GM21529 (cell line): ENCODE measurements at regions not wholly inside any gene's neighbourhood (a gene's known extent, or its start where the extent isn't known, plus 50 kb on each side); places are given as distances from the start of the nearest gene placed in this dataset.

Source experiments
- ATAC-seq: cut with Tn5 transposase; IDR thresholded peaks from one replicate; pipeline ENCODE4 v1.9.1; 2021; ENCODE audit not compliant: unreplicated experiment

DNA sequence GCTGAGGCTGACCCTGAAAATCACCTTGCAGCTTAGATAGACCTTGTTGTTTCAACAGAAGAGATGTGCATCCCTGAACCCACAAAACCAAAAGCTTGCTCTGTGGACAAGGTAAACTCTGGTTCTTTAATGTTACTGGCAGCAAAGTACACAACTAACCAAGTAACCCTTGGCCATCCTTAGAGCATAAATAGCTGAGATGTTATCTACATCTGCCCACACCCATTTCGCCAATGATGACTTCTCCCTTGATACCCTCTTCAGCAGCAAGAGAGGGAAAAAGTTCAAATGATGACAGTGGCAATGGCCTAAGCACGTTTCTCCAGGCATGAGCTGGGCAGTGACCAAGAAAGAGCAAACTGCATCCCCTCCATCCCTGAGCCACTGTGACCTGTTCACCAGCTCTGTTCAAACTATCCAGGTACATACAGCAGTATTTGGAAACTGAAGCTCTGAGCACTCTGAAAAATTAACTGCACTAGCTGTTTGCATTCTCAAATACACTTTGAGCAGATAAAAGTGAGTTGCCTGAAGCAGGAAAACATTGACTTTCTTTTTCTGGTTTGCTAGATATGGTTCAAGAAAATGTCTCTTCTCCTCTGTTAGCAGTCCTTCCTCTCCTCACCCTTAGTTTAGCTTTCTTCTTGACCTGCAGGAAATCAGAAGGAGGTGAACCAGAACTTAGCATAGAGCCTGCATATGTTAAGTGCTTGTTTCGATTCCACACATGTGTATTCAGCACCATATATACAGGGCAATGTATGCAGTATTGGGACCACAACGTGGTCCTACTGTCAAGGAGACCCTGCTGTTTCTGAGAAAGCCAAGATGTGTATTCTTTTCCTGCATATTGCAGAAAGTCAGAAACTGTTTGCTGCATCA, 231.7 kb downstream of the FOXO1 start:
- ATAC-seq: no peak

DNA sequence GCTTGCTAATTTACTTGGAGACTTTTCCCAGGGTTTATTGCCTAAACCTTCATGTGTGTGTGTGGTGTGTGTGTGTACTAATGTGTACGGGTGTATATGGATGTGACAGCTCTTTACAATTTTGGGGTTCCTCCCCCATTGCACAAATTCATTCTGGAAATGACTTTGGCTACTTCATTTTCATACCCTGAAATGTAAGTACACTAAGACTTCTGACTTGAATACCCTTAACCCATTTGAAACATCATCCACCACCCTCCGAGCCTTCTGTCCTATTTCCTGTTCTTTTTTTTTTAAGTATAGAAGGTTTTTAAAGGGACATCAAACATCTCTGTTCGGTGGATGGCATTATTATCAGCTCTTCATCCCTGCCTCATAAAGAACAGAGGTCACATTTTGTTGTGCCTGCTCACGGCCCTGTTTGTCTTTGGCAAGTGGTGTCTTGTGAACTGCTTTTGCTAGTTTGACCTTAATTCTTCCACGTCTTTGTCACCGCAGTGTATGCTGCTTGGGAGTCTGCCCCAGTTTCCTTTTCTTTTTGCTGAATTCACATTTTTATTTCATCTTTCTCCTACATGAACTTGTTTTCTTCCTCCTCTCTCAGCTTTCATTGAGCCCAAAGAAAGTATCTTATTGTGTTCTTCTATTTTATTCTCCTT, 228.3 kb downstream of the FOXO1 start:
- no peak for ATAC-seq

DNA sequence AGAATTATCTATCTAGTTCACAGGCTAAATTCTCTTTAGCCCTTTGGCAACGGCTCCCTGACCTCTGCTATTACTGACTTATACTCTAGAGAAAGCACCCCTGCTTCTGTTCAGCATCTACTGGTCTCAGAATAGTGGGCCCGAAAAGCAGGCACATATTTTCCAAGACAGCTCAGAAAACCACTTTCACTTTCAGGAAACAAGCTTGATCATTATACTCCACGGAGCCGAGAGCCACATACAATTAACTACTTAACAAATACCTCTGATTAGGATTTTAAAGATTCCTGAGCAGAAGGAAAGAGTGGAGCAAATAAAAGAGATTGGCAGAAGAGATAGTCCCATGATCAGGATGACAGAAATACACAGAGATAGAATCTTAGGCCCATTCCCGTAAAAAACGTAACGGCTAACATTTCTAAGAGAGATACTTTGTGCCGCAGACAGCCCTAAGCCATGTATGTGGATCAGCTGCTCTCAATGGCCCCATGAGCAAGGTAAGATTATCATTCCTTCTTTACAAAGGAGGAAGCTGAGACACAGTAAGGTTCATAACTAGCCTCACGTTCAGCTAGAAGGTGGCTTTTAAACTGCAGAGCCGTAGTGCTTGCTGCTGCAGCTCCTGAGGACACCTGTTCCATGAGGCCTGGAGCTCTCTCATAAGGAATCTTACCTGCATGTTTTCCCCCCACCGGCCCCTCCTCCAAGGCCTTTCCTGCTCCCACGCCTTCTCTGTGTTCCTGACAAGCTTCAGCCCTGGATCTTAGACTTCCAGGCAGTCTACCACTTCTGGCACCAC, 227.2 kb downstream of the FOXO1 start:
- ATAC-seq: no peak

DNA sequence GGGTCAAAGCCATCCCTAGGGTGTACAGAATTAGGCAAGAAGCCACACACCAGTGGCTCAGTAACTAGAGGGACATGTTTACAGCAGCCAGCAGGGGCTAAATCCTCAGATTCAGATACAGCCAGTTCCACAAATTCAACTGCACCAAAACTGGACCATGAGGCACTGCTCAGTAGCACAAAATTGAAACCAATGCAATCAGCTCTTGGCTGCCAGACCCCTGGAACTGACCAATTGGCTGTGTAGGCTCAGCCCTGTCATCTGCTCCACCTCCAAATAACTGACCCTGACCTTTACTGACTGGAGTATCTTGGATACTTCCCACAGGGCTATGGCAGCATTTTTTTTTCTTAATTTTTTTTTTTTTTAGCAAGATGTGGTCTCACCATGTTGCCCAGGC, 226.5 kb downstream of the FOXO1 start:
- ATAC-seq: no peak

DNA sequence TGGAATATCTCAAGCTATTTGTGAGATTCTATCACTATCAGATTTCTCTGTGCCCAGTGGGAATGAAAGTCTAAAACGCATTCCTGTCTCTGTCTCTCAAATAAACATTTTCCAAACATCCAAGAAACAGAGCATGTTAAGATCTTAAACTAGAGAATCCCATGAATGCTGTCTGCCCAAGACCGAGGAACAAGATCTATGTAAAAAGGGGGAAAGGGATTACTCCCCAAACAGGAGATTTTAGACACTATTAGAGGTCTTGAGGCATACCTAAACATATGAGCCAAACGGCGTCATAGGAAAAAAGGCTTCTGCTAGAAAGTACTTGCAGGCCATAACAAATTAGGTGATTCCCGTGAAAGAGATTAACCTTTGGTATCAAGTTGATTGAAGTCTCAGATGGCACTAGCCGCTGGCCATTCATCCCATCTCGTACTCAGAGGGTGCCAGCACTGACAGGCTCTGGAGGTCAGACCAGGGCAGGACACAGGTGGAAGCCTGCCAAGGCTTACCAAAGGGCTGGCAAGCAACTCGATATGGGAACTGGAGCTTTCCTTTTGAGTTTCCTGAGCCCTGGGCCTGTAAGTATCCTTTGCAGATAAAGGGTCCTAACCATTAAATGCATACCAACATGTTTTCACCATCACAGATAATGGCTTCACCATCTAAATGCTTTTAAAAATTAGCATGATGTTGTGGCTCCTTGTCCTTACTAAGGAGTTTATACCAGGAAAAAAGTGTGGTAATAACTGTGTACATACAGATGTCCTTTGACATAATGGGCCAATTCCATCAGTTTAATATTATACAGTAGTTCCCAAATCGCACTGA, 225.2 kb downstream of the FOXO1 start:
- ATAC-seq: no peak

GRCh38 chr13:40442231-40442630, 224.2 kb downstream of the FOXO1 start:
- no peak for ATAC-seq

DNA sequence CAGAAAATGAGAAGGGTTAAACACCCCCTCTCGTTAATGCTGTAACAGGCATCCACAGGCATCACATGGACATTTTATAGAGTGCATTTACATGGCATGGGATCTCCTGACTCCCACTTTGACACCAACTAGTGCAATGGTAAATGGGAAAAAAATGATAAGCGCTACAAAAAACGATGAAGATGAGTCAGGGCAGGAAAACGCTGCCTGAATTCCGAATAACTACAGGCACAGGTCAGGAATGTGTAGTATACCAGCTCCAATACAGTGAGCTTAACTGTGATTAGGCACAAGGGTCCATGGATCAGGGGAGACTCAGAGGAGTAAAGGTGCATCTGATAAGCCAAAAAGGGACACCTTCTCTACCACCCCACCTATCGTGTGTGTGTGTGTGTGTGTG, 223.6 kb downstream of the FOXO1 start:
- no peak for ATAC-seq

GRCh38 chr13:40444241-40444640, 222.2 kb downstream of the FOXO1 start:
- no peak for ATAC-seq

DNA sequence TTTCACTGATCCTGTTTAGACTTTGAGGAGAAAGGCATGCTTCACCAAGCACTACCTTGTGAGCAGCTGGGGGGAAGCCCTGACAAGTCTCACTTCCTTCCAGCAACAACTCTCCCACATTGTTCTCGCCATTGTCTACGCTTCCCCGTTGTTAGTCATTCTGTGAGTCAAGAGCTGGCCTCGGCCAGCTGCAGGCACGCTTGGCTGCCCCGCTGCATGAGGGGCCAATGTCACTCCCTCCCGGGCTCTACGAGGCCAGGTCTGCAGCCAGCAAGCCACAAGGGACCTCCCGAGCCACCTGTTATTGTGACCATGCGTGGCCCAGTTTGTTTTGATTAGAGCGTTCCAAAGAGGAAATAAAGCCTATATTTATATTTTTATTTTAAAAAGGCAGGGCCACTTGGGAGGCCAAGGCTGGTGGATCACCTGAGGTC, 220.9 kb downstream of the FOXO1 start:
- peak; percentile 97 for ATAC-seq

GRCh38 chr13:40446365-40446764, 220.1 kb downstream of the FOXO1 start:
- no peak for ATAC-seq

DNA sequence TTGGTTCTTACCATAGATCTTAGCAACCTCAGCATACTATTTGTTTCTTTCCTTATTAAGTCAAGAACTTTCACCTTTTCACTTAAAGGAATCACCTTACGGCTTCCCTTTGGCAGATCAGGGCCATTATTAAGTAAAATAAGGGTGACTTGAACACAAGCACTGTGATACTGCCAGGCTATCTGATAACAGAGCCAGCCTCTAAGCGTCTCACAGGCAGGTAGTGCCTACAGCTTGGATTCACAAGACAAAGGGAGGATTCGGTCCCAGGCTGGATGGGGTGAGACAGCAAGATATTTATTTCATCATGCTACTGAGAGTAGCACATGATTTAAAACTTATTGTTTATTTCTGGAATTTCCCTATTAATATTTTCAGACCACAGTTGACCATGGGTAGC, 218.6 kb downstream of the FOXO1 start:
- no peak for ATAC-seq

DNA sequence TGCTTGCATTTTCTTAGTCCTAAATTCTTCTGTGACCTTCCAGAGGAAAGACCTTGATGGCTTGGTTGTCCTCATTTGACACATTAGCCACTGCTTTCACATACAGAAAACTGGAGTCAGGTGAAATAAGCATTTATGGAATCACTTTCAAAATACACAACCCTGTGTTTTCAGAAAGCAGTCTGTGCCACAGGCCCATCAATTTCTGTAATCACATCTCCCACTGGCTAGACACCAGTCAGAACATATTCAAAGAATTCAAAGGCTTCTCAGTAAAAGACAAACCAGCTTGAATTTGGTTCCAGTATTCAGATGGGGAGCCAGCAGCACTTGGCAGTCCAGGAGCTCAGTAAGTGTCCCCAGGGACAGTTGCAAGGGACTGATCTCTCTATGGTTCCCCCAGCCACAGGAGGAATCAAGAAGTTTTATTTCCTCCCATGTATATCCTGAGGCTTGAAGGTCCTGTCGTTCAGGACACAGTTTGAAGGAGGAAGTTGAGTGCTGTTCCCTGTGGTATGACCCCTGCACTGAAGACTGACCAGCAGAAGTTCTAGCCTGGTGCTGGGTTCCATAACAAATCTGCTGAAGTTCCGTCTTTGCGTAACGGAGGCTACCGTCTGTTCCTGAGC, 214.3 kb downstream of the FOXO1 start:
- ATAC-seq: no peak

- ATAC-seq: no peak
Measured at GRCh38 chr13:40452741-40453334, 213.6 kb downstream of the FOXO1 start.

DNA sequence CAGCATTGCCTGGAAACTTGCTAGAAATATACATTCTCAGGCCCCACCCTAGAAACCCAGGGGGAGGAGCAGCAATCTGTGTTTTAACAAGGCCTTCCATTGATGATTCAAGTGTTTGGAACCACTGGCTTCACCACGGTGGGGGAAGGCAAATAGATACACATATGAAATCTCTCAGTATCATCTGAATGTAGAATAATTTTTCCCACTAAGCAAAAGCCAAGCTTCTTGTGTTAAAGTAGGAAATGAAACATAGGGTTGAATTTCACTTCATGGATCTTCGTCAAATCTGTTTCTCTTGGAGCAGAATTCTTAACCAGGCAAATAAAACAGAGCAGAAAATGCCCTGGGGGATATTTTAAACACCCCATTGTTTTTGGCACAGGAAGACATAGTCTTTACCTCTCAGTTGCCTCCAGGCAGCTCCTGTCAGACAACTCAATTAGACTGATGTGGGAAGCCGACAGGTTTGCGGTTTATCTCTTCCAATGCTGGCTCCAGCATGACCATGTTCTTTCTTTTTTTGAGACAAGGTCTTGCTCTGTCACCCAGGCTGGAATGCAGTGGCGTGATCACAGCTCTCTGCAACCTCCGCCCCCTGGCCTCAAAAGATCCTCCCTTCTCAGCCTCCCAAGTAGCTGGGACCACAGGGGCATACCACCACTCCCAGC, 213.0 kb downstream of the FOXO1 start:
- no peak for ATAC-seq

GRCh38 chr13:40456397-40456953, 210.0 kb downstream of the FOXO1 start:
- no peak for ATAC-seq

GRCh38 chr13:40456979-40457553, 209.4 kb downstream of the FOXO1 start:
- ATAC-seq: no peak

GRCh38 chr13:40457929-40458719, 208.3 kb downstream of the FOXO1 start:
- no peak for ATAC-seq

GRCh38 chr13:40458720-40458990, 207.8 kb downstream of the FOXO1 start:
- no peak for ATAC-seq
